Cardiac fibroblast (primary cell): ENCODE measurements at regions not wholly inside any gene's neighbourhood (a gene's known extent, or its start where the extent isn't known, plus 50 kb on each side); places are given as distances from the start of the nearest gene placed in this dataset.

Experiments used
- DNase-seq, 2 donors: peaks; one replicate each; pipeline versions ENCODE4 v3.0.0 to v3.0.0-alpha.2; 2010; ENCODE audit warnings: low read depth in 2 of 2
- H3K4me3 ChIP-seq, 2 donors: replicated peaks in 1 of 2; 1 replicate in 1 of 2; 2 replicates in 1 of 2; pipeline ENCODE4 v1.5.1; 2011; ENCODE audit warnings: low read depth in 2 of 2, low read length in 2 of 2, mild to moderate bottlenecking in 2 of 2, moderate library complexity in 1 of 2
- CTCF ChIP-seq: IDR thresholded peaks from one replicate; pipeline ENCODE4 v1.5.1; 2011; ENCODE audit warnings: low read depth, mild to moderate bottlenecking, low read length, inconsistent platforms

GRCh38 chr2:123153041-123153440 lies 872.0 kb upstream of the CNTNAP5 start:
- no peak overlapping the region for H3K4me3 ChIP-seq
- TF ChIP-seq CTCF: no peak

DNA sequence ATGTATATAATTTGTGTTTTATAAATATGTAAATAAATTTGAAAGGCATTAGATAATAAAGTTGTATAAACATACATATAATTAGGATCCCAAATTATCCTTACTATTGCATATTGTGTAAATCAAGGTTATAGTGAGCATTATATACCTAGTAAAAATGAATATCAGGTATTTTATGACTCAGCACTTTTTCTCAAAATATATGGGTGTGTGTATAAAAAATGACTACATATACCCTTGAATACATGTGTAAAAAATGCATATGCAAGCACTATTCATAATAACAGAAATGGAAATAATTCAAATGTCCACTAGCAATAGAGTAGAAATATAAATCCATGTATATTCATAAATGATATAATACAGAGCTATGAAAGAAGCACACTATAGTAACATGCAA lies 870.9 kb upstream of the CNTNAP5 start:
- TF ChIP-seq CTCF: no peak
- no peak overlapping the region for H3K4me3 ChIP-seq
- DNase-seq: no peak

More at GRCh38 chr2:123153041-123153440, 872.0 kb upstream of the CNTNAP5 start:
- no peak for DNase-seq

- no peak for DNase-seq
- H3K4me3 ChIP-seq: no peak overlapping the region
- TF ChIP-seq CTCF: no peak
Observed at GRCh38 chr2:123157016-123157415, 868.1 kb upstream of the CNTNAP5 start.

DNA sequence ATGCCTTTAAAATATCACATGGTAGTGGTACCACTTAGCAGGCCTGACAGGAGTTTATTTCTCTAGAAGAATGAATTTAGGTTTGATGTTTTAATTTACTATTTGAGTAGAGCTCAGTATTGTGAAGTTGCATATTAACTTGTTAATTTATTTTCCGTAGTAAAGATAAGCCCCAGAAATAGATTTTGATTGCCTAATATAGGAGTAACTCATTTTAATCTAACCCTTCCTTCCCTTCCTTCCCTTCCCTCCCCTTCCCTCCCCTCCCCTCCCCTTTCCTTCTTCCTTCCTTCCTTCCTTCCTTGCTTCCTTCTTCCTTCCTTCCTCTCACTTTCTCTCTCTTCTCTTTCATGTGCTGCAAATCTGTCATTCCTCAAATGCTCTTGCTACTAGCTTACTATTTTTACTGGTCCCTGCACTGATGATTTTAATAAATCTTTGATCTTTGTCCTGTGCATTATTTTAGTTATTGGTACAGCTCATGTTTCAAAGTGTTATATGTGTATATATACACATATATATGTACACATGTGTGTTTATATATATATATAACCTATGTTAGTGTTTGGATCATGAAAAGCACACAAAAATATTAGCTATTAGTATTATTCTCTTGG lies 862.6 kb upstream of the CNTNAP5 start:
- TF ChIP-seq CTCF: no peak
- H3K4me3 ChIP-seq: no peak overlapping the region
- DNase-seq: no peak

DNA sequence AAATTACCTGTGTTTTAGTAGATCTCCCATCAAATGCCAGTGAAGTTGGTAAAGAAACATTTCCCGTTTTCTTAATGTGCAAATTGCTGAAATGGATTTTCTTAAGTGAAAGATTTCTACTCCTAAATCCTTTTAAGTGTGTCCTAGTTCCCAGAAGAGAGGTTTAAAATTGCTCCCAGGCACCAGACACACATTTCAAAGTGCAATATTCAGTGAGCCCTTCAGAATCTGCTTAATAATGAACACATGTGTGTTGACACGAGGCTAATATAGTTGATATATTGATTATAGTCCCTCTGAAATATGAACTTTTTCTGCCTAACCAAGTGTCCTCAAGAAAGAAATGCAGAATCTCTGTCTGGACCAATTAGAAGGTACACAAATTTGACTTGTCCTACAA lies 861.7 kb upstream of the CNTNAP5 start:
- no peak for TF ChIP-seq CTCF
- no peak for DNase-seq
- no peak overlapping the region for H3K4me3 ChIP-seq

GRCh38 chr2:123164216-123164615 lies 860.9 kb upstream of the CNTNAP5 start:
- no peak for DNase-seq
- TF ChIP-seq CTCF: no peak
- no peak overlapping the region for H3K4me3 ChIP-seq

DNA sequence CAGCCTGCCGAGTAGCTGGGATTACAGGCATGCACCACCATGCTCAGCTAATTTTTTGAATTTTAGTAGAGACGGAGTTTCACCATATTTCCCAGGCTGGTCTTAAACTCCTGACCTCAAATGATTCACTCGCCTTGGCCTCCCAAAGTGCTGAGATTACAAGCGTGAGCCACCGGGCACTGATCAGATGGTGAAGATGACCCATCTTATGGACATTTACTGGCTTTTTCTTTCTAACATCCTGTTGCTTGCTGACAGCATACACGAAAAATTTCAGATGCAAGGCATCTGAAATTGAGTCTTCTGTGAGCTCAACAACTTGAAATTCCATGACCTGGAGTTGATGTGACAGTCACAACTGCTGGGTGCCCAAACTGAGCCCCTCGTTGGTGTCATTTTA lies 859.5 kb upstream of the CNTNAP5 start:
- DNase-seq: peak in 1 of 2 donors; percentile 3
- no peak for TF ChIP-seq CTCF
- H3K4me3 ChIP-seq: no peak overlapping the region
